Keratinocyte (primary cell): ENCODE measurements at regions not wholly inside any gene's neighbourhood (a gene's known extent, or its start where the extent isn't known, plus 50 kb on each side); places are given as distances from the start of the nearest gene placed in this dataset.

ENCODE experiments used
- CTCF ChIP-seq, 3 experiments: IDR thresholded peaks in 1 of 3; conservative IDR thresholded peaks in 1 of 3; optimal IDR thresholded peaks in 1 of 3; 2 replicates in 2 of 3; 3 replicates in 1 of 3; pipeline versions ENCODE3 to v1.5.1; 2011; ENCODE audit warnings: low read length in 3 of 3, mild to moderate bottlenecking in 3 of 3, moderate library complexity in 2 of 3, control low read depth in 1 of 3, inconsistent platforms in 1 of 3; ENCODE audit not compliant: insufficient read depth in 2 of 3; ENCODE audit errors: extremely low read depth in 1 of 3
- EZH2 ChIP-seq: IDR thresholded peaks from one replicate; pipeline ENCODE4 v1.6.1; 2012; ENCODE audit warnings: inconsistent platforms, mild to moderate bottlenecking, low read length, moderate library complexity

- TF ChIP-seq CTCF (optimal IDR thresholded peaks at IDR 0.05 in 1 of 3, IDR thresholded peaks at IDR 0.05 in 1 of 3, conservative IDR thresholded peaks at IDR 0.05 in 1 of 3; ENCODE audit: extremely low read depth in 1 of 3, insufficient read depth in 2 of 3, low read length in 3 of 3) (no peak), EZH2 (no peak)
Measured at GRCh38 chr11:21927628-21928027, 265.3 kb upstream of the ANO5 start.
